Osteocyte (in vitro differentiated cells): ENCODE measurements at regions not wholly inside any gene's neighbourhood (a gene's known extent, or its start where the extent isn't known, plus 50 kb on each side); places are given as distances from the start of the nearest gene placed in this dataset.

Experiments
- DNase-seq: peaks from one replicate; pipeline ENCODE4 v3.0.0; 2021; ENCODE audit warnings: mixed read lengths; ENCODE audit not compliant: unreplicated experiment; ENCODE audit errors: extremely low spot score
- H3K27ac Mint-ChIP-seq: one replicate; pipeline ENCODE4 v1.8.0; 2021; ENCODE audit warnings: mild to moderate bottlenecking, mixed read lengths; ENCODE audit not compliant: unreplicated experiment
- H3K27me3 Mint-ChIP-seq: one replicate; pipeline ENCODE4 v1.8.0; 2021; ENCODE audit warnings: mixed read lengths; ENCODE audit not compliant: unreplicated experiment
- H3K36me3 Mint-ChIP-seq: one replicate; pipeline ENCODE4 v1.8.0; 2021; ENCODE audit warnings: mixed read lengths; ENCODE audit not compliant: unreplicated experiment
- H3K4me1 Mint-ChIP-seq: one replicate; pipeline ENCODE4 v1.8.0; 2021; ENCODE audit warnings: mixed read lengths; ENCODE audit not compliant: unreplicated experiment
- H3K4me3 Mint-ChIP-seq: one replicate; pipeline ENCODE4 v1.8.0; 2021; ENCODE audit warnings: mild to moderate bottlenecking, moderate library complexity, mixed read lengths; ENCODE audit not compliant: unreplicated experiment
- H3K9me3 Mint-ChIP-seq: one replicate; pipeline ENCODE4 v1.8.0; 2021; ENCODE audit warnings: mixed read lengths; ENCODE audit not compliant: unreplicated experiment
- TF ChIP-seq, protein P1 (sequence below): fragments of 200-600 bp; sonication (generic); IDR thresholded peaks from 2 replicates; pipeline ENCODE4 v1.5.0; 2021; ENCODE audit warnings: antibody characterized with exemption, mild to moderate bottlenecking, moderate library complexity

DNA sequence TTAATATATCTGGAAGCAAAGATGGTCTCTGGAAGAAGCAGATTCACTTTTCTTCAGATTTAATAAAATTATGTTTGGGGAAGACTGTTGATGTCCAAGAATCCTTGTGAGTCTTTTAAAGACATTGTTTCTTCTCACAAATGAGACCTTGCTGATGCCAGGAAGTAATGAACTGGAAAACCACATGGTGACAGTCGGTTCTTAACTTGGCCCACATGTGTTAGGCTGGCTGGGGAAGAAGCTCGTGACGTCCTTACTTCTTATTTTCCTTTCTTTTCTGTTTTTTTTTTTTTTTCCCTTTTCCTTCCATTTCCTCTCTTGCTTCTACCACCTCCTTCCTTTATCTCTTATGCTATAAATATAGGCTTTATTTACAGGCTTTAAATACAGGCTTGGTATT lies 950.2 kb downstream of the BCL11B start:
- H3K27ac Mint-ChIP-seq, result no peak overlapping the region
- H3K36me3 Mint-ChIP-seq, result no peaks in the 10 kb centered on the region
- H3K4me1 Mint-ChIP-seq, result no peaks in the 10 kb centered on the region
- no peaks in the 10 kb centered on the region for H3K27me3 Mint-ChIP-seq
- DNase-seq, result no peak
- no peak overlapping the region for H3K4me3 Mint-ChIP-seq
- TF ChIP-seq, protein P1, sequence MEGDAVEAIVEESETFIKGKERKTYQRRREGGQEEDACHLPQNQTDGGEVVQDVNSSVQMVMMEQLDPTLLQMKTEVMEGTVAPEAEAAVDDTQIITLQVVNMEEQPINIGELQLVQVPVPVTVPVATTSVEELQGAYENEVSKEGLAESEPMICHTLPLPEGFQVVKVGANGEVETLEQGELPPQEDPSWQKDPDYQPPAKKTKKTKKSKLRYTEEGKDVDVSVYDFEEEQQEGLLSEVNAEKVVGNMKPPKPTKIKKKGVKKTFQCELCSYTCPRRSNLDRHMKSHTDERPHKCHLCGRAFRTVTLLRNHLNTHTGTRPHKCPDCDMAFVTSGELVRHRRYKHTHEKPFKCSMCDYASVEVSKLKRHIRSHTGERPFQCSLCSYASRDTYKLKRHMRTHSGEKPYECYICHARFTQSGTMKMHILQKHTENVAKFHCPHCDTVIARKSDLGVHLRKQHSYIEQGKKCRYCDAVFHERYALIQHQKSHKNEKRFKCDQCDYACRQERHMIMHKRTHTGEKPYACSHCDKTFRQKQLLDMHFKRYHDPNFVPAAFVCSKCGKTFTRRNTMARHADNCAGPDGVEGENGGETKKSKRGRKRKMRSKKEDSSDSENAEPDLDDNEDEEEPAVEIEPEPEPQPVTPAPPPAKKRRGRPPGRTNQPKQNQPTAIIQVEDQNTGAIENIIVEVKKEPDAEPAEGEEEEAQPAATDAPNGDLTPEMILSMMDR, result no peak
- peaks cover 49% of the 10 kb centered on the region for H3K9me3 Mint-ChIP-seq

DNA sequence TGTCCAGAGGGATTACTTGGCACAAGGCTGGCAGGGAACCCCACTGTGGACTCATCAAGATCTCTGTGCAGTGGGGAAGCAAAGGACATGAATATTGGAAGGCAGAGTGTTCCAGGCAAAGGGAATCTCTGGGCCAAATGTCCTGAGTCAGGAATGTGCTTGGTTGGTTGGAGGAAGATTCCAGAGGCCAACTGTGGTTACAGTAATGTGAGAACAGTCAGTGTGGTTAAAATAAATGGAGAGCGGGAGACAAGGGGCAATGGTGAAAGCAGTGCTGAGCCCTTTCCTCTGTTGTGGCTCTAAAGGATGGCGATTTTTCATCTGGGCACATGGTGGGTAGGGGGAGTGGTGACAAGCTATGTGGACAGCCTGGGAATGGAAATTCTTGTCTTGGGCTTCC lies 948.2 kb downstream of the BCL11B start:
- Mint-ChIP-seq H3K36me3 (no peaks in the 10 kb centered on the region), H3K9me3 (peaks cover 55% of the 10 kb centered on the region), H3K4me1 (no peaks in the 10 kb centered on the region), H3K4me3 (no peak overlapping the region), H3K27ac (no peak overlapping the region), H3K27me3 (no peaks in the 10 kb centered on the region)
- DNase-seq, result no peak
- TF ChIP-seq, protein P1, result no peak

DNA sequence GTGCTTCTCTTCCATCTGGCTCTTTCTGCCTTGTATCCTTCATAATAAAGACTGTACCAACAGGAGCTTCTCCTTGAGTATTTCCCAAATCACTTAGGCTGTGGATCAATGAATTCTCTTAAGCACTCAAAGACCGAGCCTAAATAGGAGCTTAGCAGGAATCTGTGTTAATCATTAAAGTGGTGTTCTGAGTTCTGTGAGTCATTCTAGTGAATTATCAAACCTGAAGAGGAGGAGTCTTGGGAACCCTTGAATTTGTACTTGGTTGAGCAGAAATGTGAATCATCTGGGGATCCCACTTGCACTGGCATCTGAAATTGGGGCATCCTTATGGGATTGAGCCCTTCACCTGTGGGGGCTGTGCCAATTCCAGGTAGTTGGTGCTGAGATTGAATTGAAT lies 946.2 kb downstream of the BCL11B start:
- H3K27me3 Mint-ChIP-seq, result no peaks in the 10 kb centered on the region
- TF ChIP-seq, protein P1, result no peak
- H3K36me3 Mint-ChIP-seq, result no peaks in the 10 kb centered on the region
- H3K9me3 Mint-ChIP-seq, result peaks cover 53% of the 10 kb centered on the region
- no peak overlapping the region for H3K27ac Mint-ChIP-seq
- no peak overlapping the region for H3K4me3 Mint-ChIP-seq
- DNase-seq, result no peak
- no peaks in the 10 kb centered on the region for H3K4me1 Mint-ChIP-seq

DNA sequence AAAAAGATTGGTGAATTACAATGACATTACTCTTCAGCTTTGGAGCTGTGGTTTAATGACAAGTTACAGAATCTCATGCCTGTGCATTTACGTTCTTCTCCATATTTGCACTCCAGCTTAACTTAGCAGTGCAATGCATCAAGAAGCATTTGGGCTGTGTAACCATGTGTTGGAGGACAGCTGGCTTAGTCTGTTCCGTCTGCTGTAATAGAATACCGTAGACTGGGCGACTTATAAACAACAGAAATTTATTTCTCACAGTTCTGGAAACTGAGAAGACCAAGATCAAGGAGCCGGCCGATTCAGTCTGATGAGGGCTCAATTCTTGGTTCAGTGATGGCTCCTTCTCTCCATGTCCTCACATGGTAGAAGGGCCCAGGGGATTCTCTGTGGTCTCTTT lies 943.5 kb downstream of the BCL11B start:
- Mint-ChIP-seq H3K36me3 (no peaks in the 10 kb centered on the region), H3K27me3 (no peaks in the 10 kb centered on the region), H3K4me1 (no peaks in the 10 kb centered on the region), H3K4me3 (no peak overlapping the region), H3K27ac (no peak overlapping the region), H3K9me3 (peaks cover 43% of the 10 kb centered on the region)
- TF ChIP-seq, protein P1, result no peak
- DNase-seq, result no peak

DNA sequence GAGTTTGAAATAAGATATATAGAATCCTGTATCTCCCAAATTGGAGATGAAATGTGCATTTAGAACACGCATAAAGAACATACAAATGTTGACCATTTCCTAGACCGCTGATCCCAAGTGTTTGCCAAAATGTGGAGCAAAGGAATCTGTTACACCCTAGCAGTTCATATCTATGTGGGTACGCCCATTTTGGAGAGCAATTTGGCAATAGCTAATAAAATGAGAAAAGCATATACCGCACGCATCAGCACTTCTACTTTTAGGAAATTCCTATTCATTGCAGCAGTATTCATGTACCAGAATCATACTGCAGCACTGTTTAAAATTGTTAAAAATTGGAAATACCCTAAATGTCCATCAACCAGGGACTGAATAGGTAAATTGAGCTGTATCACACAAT lies 937.8 kb downstream of the BCL11B start:
- peaks cover 45% of the 10 kb centered on the region for H3K9me3 Mint-ChIP-seq
- no peaks in the 10 kb centered on the region for H3K4me1 Mint-ChIP-seq
- no peak overlapping the region for H3K4me3 Mint-ChIP-seq
- H3K36me3 Mint-ChIP-seq, result no peaks in the 10 kb centered on the region
- no peaks in the 10 kb centered on the region for H3K27me3 Mint-ChIP-seq
- DNase-seq, result no peak
- TF ChIP-seq, protein P1, result no peak
- H3K27ac Mint-ChIP-seq, result no peak overlapping the region
